Stimulated activated CD8-positive, alpha-beta memory T cell treated with anti-CD3 and anti-CD28 coated beads, Interleukin-15, amount 100 ng/mL, for 24 hours (primary cell): ENCODE measurements at regions not wholly inside any gene's neighbourhood (a gene's known extent, or its start where the extent isn't known, plus 50 kb on each side); places are given as distances from the start of the nearest gene placed in this dataset.
"Not testable (repeated sequence)": the region's sequence is repeated elsewhere in the genome, so short reads cannot be mapped to it uniquely, and the experiment has no call there.

Experiments used
- DNase-seq: peaks from one replicate; pipeline ENCODE4 v3.0.0-alpha.2; 2020; ENCODE audit warnings: low read depth

- not testable (repeated sequence) for DNase-seq
Measured at GRCh38 chr13:44055681-44056080, 176.0 kb downstream of the LACC1 start.

GRCh38 chr13:44058067-44058466 lies 178.4 kb downstream of the LACC1 start:
- DNase-seq = no peak

GRCh38 chr13:44058624-44059215 lies 179.0 kb downstream of the LACC1 start:
- no peak for DNase-seq

GRCh38 chr13:44061876-44062275 lies 182.2 kb downstream of the LACC1 start:
- DNase-seq = no peak

GRCh38 chr13:44063467-44063866 lies 183.8 kb downstream of the LACC1 start:
- no peak for DNase-seq

GRCh38 chr13:44063881-44064280 lies 184.2 kb downstream of the LACC1 start:
- no peak for DNase-seq

GRCh38 chr13:44064357-44064756 lies 184.7 kb downstream of the LACC1 start:
- no peak for DNase-seq

GRCh38 chr13:44068169-44068568 lies 188.5 kb downstream of the LACC1 start:
- no peak for DNase-seq

GRCh38 chr13:44068737-44069136 lies 189.0 kb downstream of the LACC1 start:
- no peak for DNase-seq

GRCh38 chr13:44072536-44072935 lies 192.8 kb downstream of the LACC1 start:
- no peak for DNase-seq

GRCh38 chr13:44074611-44075010 lies 194.9 kb downstream of the LACC1 start:
- no peak for DNase-seq

- DNase-seq = no peak
Measured at GRCh38 chr13:44075113-44075512, 195.4 kb downstream of the LACC1 start.

- no peak for DNase-seq
Measured at GRCh38 chr13:44078806-44079376, 199.2 kb downstream of the LACC1 start.

GRCh38 chr13:44079413-44080205 lies 199.9 kb downstream of the LACC1 start:
- DNase-seq = no peak

- no peak for DNase-seq
Measured at GRCh38 chr13:44084146-44084545, 204.4 kb downstream of the LACC1 start.

- no peak for DNase-seq
Measured at GRCh38 chr13:44086389-44086788, 206.7 kb downstream of the LACC1 start.

GRCh38 chr13:44088411-44088810 lies 208.7 kb downstream of the LACC1 start:
- no peak for DNase-seq

- no peak for DNase-seq
Measured at GRCh38 chr13:44088991-44089413, 209.3 kb downstream of the LACC1 start.

- no peak for DNase-seq
Measured at GRCh38 chr13:44089452-44089851, 209.7 kb downstream of the LACC1 start.

GRCh38 chr13:44092078-44092970 lies 212.6 kb downstream of the LACC1 start:
- DNase-seq = no peak

- no peak for DNase-seq
Measured at GRCh38 chr13:44093607-44094564, 214.2 kb downstream of the LACC1 start.
